HL-60 (cell line): ENCODE measurements at regions not wholly inside any gene's neighbourhood (a gene's known extent, or its start where the extent isn't known, plus 50 kb on each side); places are given as distances from the start of the nearest gene placed in this dataset.
"Not testable (repeated sequence)": the region's sequence is repeated elsewhere in the genome, so short reads cannot be mapped to it uniquely, and the experiment has no call there.

Experiments used
- DNase-seq, 2 experiments: peaks; one replicate each; pipeline ENCODE4 v3.0.0-alpha.2; 2010 to 2020; ENCODE audit warnings: low read depth in 1 of 2, low spot score in 1 of 2
- H3K27ac ChIP-seq: fragments of 250-450 bp; sonication (Bioruptor Pico); replicated peaks from 2 replicates; pipeline ENCODE4 v1.5.1; 2020; ENCODE audit warnings: mild to moderate bottlenecking, moderate library complexity
- H3K27me3 ChIP-seq: fragments of 250-450 bp; sonication (Bioruptor Pico); 2 replicates; pipeline ENCODE4 v1.5.1; 2021; ENCODE audit warnings: mild to moderate bottlenecking, moderate library complexity; ENCODE audit not compliant: insufficient read depth, poor library complexity, severe bottlenecking
- H3K4me3 ChIP-seq: replicated peaks from 2 replicates; pipeline ENCODE4 v1.5.1; 2011; ENCODE audit warnings: mild to moderate bottlenecking, control low read depth, low read length; ENCODE audit not compliant: insufficient read depth
- CTCF ChIP-seq: IDR thresholded peaks from one replicate; pipeline ENCODE4 v1.5.1; 2011; ENCODE audit warnings: low read length, control low read depth, inconsistent platforms; ENCODE audit not compliant: insufficient read depth
- GABPA ChIP-seq: IDR thresholded peaks from 2 replicates; pipeline ENCODE4 v1.6.1; 2012; ENCODE audit warnings: low read depth
- POLR2AphosphoS5 ChIP-seq: IDR thresholded peaks from 2 replicates; pipeline ENCODE4 v1.6.1; 2012; ENCODE audit warnings: low read depth
- REST ChIP-seq: IDR thresholded peaks from 2 replicates; pipeline ENCODE4 v1.6.1; 2012; ENCODE audit warnings: low read depth; ENCODE audit not compliant: insufficient replicate concordance
- SPI1 ChIP-seq: IDR thresholded peaks from 2 replicates; pipeline ENCODE4 v1.6.1; 2012; ENCODE audit warnings: low read depth, mild to moderate bottlenecking, borderline replicate concordance

- DNase-seq, result no peak
- H3K4me3 ChIP-seq, result no peak overlapping the region
- TF ChIP-seq POLR2AphosphoS5 (no peak), GABPA (no peak), CTCF (no peak), REST (no peak), SPI1 (no peak)
- H3K27me3 ChIP-seq, result no peaks in the 10 kb centered on the region
- H3K27ac ChIP-seq, result no peak overlapping the region
These were observed 181.7 kb downstream of the OR4C45 start for GRCh38 chr11:50214376-50214775.

GRCh38 chr11:50220651-50221050 lies 188.0 kb downstream of the OR4C45 start:
- Histone ChIP-seq H3K27me3 (no peaks in the 10 kb centered on the region), H3K27ac (no peak overlapping the region), H3K4me3 (no peak overlapping the region)
- DNase-seq, result no peak
- TF ChIP-seq CTCF (no peak), SPI1 (no peak)

- not testable (repeated sequence) for H3K4me3 ChIP-seq, DNase-seq, H3K27ac ChIP-seq, H3K27me3 ChIP-seq
These were observed 205.7 kb downstream of the OR4C45 start for GRCh38 chr11:50238368-50238767.

- TF ChIP-seq REST (no peak), POLR2AphosphoS5 (no peak), SPI1 (no peak), CTCF (no peak), GABPA (no peak)
- DNase-seq, result no peak
- Histone ChIP-seq H3K27ac (no peak overlapping the region), H3K4me3 (no peak overlapping the region), H3K27me3 (no peaks in the 10 kb centered on the region)
These were observed 213.5 kb downstream of the OR4C45 start for GRCh38 chr11:50246183-50246582.
